ENCODE measurements at regions not wholly inside any gene's neighbourhood (a gene's known extent, or its start where the extent isn't known, plus 50 kb on each side); places are given as distances from the start of the nearest gene placed in this dataset.

DNA sequence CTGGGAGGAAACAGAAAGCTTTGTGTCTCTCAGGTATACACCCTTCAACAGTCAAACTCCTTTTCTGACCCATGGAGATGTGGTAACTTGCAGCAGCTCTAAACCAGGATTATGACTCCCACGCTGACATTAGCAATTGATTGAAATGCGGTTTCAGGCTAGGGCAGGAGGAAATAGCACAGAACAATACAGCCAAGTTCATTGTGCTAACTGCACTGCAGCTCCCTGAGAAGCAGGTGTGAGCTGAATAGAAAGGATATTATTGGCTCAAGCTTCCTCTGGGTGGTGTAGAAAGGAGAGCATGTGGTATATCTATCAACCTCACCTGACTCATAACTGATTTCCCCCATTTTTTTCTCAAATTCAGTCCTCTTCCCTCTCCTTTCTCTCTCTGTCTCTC, 612.3 kb upstream of the BTBD3 start:
- no peak for TF ChIP-seq EZH2 (IDR thresholded peaks at IDR 0.05; ENCODE audit: low read depth)
- TF ChIP-seq, protein P1, sequence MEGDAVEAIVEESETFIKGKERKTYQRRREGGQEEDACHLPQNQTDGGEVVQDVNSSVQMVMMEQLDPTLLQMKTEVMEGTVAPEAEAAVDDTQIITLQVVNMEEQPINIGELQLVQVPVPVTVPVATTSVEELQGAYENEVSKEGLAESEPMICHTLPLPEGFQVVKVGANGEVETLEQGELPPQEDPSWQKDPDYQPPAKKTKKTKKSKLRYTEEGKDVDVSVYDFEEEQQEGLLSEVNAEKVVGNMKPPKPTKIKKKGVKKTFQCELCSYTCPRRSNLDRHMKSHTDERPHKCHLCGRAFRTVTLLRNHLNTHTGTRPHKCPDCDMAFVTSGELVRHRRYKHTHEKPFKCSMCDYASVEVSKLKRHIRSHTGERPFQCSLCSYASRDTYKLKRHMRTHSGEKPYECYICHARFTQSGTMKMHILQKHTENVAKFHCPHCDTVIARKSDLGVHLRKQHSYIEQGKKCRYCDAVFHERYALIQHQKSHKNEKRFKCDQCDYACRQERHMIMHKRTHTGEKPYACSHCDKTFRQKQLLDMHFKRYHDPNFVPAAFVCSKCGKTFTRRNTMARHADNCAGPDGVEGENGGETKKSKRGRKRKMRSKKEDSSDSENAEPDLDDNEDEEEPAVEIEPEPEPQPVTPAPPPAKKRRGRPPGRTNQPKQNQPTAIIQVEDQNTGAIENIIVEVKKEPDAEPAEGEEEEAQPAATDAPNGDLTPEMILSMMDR (conservative IDR thresholded peaks at IDR 0.05) = no peak
